Tibial nerve (tissue), 4 donors: ENCODE measurements at regions not wholly inside any gene's neighbourhood (a gene's known extent, or its start where the extent isn't known, plus 50 kb on each side); places are given as distances from the start of the nearest gene placed in this dataset.
"Not testable (repeated sequence)": the region's sequence is repeated elsewhere in the genome, so short reads cannot be mapped to it uniquely, and the experiment has no call there.

Source experiments
- DNase-seq, 2 donors: peaks; one replicate each; pipeline ENCODE4 v3.0.0-alpha.2; 2019; ENCODE audit warnings: low spot score in 2 of 2
- H3K27ac ChIP-seq, 4 donors: fragments of 200-600 bp; sonication (generic) in 3 of 4; one replicate each; pipeline ENCODE4 v1.5.1; 2017 to 2019; ENCODE audit warnings: mild to moderate bottlenecking in 1 of 4
- H3K27me3 ChIP-seq, 2 donors: fragments of 200-600 bp; sonication (generic) in 1 of 2; one replicate each; pipeline versions ENCODE4 v1.5.1 to v1.6.0; 2017 to 2019
- H3K36me3 ChIP-seq, 3 donors: fragments of 200-600 bp; sonication (generic); one replicate each; pipeline ENCODE4 v1.5.1; 2018 to 2019
- H3K4me1 ChIP-seq, 4 donors: fragments of 200-600 bp; sonication (generic) in 3 of 4; one replicate each; pipeline ENCODE4 v1.5.1; 2017 to 2019
- H3K4me3 ChIP-seq, 4 donors: fragments of 200-600 bp; sonication (generic) in 3 of 4; one replicate each; pipeline ENCODE4 v1.5.1; 2017 to 2019; ENCODE audit warnings: mild to moderate bottlenecking in 1 of 4, moderate library complexity in 1 of 4
- H3K9me3 ChIP-seq, 4 donors: fragments of 200-600 bp; sonication (generic) in 3 of 4; one replicate each; pipeline ENCODE4 v1.5.1; 2017 to 2019
- CTCF ChIP-seq, 5 experiments: fragments of 200-600 bp in 3 of 5; fragments of 450-650 bp in 2 of 5; sonication (generic) in 3 of 5; IDR thresholded peaks; one replicate each; pipeline ENCODE4 v1.5.1; 2016 to 2019; ENCODE audit warnings: antibody characterized with exemption in 5 of 5, mild to moderate bottlenecking in 3 of 5, moderate library complexity in 2 of 5
- EP300 ChIP-seq, 2 donors: sonication (generic); formaldehyde crosslinking; IDR thresholded peaks; one replicate each; pipeline ENCODE4 v1.6.1; 2017; ENCODE audit warnings: antibody characterized with exemption in 2 of 2, mild to moderate bottlenecking in 1 of 2
- POLR2A ChIP-seq, 2 donors: fragments of 450-650 bp; IDR thresholded peaks; one replicate each; pipeline ENCODE4 v1.6.1; 2017; ENCODE audit warnings: antibody characterized with exemption in 2 of 2, mild to moderate bottlenecking in 2 of 2, moderate library complexity in 2 of 2
- WGBS, 2 donors: methylation state at CpG; one replicate each; pipeline ENCODE4 v1.1.5; 2018; 5-methylcytosine and 5-hydroxymethylcytosine counted together

- H3K4me3 ChIP-seq, result no peak overlapping the region
- no peaks in the 10 kb centered on the region for H3K27me3 ChIP-seq
- H3K27ac ChIP-seq, result no peak overlapping the region
- peaks cover 0 to 3% (median 0%) of the 10 kb centered on the region in 4 donors for H3K4me1 ChIP-seq
- H3K9me3 ChIP-seq, result peaks cover 0 to 5% (median 0%) of the 10 kb centered on the region in 4 donors
- no peak for DNase-seq
- no peaks in the 10 kb centered on the region for H3K36me3 ChIP-seq
- TF ChIP-seq POLR2A (IDR thresholded peaks at IDR 0.05) (no peak), CTCF (IDR thresholded peaks at IDR 0.05) (no peak)
- WGBS, 2 donors, result 65 to 74% methylated on average over 6 of the region's 6 CpGs
Measured at GRCh38 chr5:61229416-61229815, 67.1 kb upstream of the SMIM15 start.

- WGBS, 2 donors, result 62 to 76% methylated on average over 3 of the region's 3 CpGs
- no peak overlapping the region for H3K4me3 ChIP-seq
- no peak for DNase-seq
- peaks cover 0 to 5% (median 0%) of the 10 kb centered on the region in 4 donors for H3K9me3 ChIP-seq
- TF ChIP-seq CTCF (IDR thresholded peaks at IDR 0.05), result no peak
- no peak for TF ChIP-seq EP300 (IDR thresholded peaks at IDR 0.05)
- no peak for TF ChIP-seq POLR2A (IDR thresholded peaks at IDR 0.05)
- no peaks in the 10 kb centered on the region for H3K36me3 ChIP-seq
- H3K4me1 ChIP-seq, result peaks cover 0 to 3% (median 0%) of the 10 kb centered on the region in 4 donors
- no peak overlapping the region for H3K27ac ChIP-seq
- H3K27me3 ChIP-seq, result no peaks in the 10 kb centered on the region
Measured at GRCh38 chr5:61230492-61230891, 68.2 kb upstream of the SMIM15 start.

- H3K4me3 ChIP-seq, result no peak overlapping the region
- H3K9me3 ChIP-seq, result peaks cover 0 to 5% (median 0%) of the 10 kb centered on the region in 4 donors
- no peaks in the 10 kb centered on the region for H3K27me3 ChIP-seq
- peaks cover 0 to 3% (median 0%) of the 10 kb centered on the region in 4 donors for H3K4me1 ChIP-seq
- TF ChIP-seq CTCF (IDR thresholded peaks at IDR 0.05) (no peak), POLR2A (IDR thresholded peaks at IDR 0.05) (no peak), EP300 (IDR thresholded peaks at IDR 0.05) (no peak)
- H3K27ac ChIP-seq, result no peak overlapping the region
- no peak for DNase-seq
- H3K36me3 ChIP-seq, result no peaks in the 10 kb centered on the region
Measured at GRCh38 chr5:61231813-61232212, 69.5 kb upstream of the SMIM15 start.

GRCh38 chr5:61232490-61233050 lies 70.3 kb upstream of the SMIM15 start:
- 54 to 63% methylated on average over 3 of the region's 3 CpGs for WGBS, 2 donors
- Histone ChIP-seq H3K4me3 (no peak overlapping the region), H3K4me1 (peaks cover 0 to 3% (median 0%) of the 10 kb centered on the region in 4 donors), H3K27ac (no peak overlapping the region), H3K27me3 (no peaks in the 10 kb centered on the region), H3K9me3 (peaks cover 0 to 5% (median 0%) of the 10 kb centered on the region in 4 donors), H3K36me3 (no peaks in the 10 kb centered on the region)
- no peak for DNase-seq
- no peak for TF ChIP-seq CTCF (IDR thresholded peaks at IDR 0.05)
- no peak for TF ChIP-seq POLR2A (IDR thresholded peaks at IDR 0.05)
- TF ChIP-seq EP300 (IDR thresholded peaks at IDR 0.05), result no peak

- Histone ChIP-seq H3K9me3 (peaks cover 0 to 8% (median 0%) of the 10 kb centered on the region in 4 donors), H3K4me1 (peaks cover 0 to 3% (median 0%) of the 10 kb centered on the region in 4 donors), H3K27ac (no peak overlapping the region), H3K27me3 (no peaks in the 10 kb centered on the region), H3K4me3 (no peak overlapping the region), H3K36me3 (no peaks in the 10 kb centered on the region)
- no peak for TF ChIP-seq POLR2A (IDR thresholded peaks at IDR 0.05)
- TF ChIP-seq CTCF (IDR thresholded peaks at IDR 0.05), result no peak
- no peak for TF ChIP-seq EP300 (IDR thresholded peaks at IDR 0.05)
- 84 to 88% methylated on average over 4 of the region's 4 CpGs for WGBS, 2 donors
- no peak for DNase-seq
Measured at GRCh38 chr5:61234019-61234418, 71.8 kb upstream of the SMIM15 start.

- not testable (repeated sequence) for H3K9me3 ChIP-seq, H3K36me3 ChIP-seq, H3K27ac ChIP-seq, H3K4me1 ChIP-seq, H3K4me3 ChIP-seq, DNase-seq, H3K27me3 ChIP-seq
- WGBS, 2 donors, result 80 to 83% methylated on average over 3 of the region's 3 CpGs
Measured at GRCh38 chr5:61236715-61237114, 74.4 kb upstream of the SMIM15 start.
